ENCODE measurements at regions not wholly inside any gene's neighbourhood (a gene's known extent, or its start where the extent isn't known, plus 50 kb on each side); places are given as distances from the start of the nearest gene placed in this dataset.

DNA sequence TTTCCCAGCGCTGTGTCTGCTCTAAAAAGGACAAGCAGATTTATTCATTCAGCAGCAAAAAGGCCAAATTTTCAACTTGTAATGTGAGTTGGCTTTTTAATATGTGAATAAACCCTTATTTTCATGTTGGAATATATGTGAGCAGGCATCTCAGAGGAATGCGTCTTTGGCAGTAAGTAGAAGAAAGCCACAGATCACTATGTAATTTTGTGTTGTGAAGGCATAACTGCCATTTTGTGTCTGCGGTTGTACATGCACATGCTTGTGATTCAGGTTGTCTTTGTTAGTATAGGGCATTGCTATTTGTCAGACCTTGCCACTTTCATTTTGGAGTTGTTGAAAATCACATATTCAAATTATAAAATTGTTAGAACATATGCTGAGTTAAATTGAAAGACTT lies 398.8 kb upstream of the RGS6 start:
- Histone ChIP-seq H3K79me2 (ENCODE audit: low read depth) (peaks cover 35% of the 10 kb centered on the region), H3K4me2 (no peak overlapping the region), H3K27me3 (ENCODE audit: insufficient read depth, low read depth) (no peaks in the 10 kb centered on the region), H3K4me3 (no peak overlapping the region), H3K4me1 (replicated peaks; ENCODE audit: insufficient read depth) (no peaks in the 10 kb centered on the region), H3K27ac (no peak overlapping the region), H3K36me3 (ENCODE audit: low read depth) (peaks cover 14% of the 10 kb centered on the region; the same call in 1 of the 2 replicates), H3K9me3 (ENCODE audit: insufficient read depth, low read depth) (no peaks in the 10 kb centered on the region), H3K9me2 (ENCODE audit: insufficient read depth) (no peaks in the 10 kb centered on the region), H4K20me1 (ENCODE audit: insufficient read depth) (no peaks in the 10 kb centered on the region; the same call in 1 of the 2 replicates), H2AFZ (no peak overlapping the region), H3F3A (ENCODE audit: insufficient read depth, low read depth) (peaks cover 31% of the 10 kb centered on the region)
- intact Hi-C loops (cut with micrococcal nuclease; ENCODE audit: unreplicated experiment), result loop anchor here (10.0 kb wide), 1 partner anchor 209 kb away; the partner anchor contains the start of gene SIPA1L1
- TF ChIP-seq, protein P1, sequence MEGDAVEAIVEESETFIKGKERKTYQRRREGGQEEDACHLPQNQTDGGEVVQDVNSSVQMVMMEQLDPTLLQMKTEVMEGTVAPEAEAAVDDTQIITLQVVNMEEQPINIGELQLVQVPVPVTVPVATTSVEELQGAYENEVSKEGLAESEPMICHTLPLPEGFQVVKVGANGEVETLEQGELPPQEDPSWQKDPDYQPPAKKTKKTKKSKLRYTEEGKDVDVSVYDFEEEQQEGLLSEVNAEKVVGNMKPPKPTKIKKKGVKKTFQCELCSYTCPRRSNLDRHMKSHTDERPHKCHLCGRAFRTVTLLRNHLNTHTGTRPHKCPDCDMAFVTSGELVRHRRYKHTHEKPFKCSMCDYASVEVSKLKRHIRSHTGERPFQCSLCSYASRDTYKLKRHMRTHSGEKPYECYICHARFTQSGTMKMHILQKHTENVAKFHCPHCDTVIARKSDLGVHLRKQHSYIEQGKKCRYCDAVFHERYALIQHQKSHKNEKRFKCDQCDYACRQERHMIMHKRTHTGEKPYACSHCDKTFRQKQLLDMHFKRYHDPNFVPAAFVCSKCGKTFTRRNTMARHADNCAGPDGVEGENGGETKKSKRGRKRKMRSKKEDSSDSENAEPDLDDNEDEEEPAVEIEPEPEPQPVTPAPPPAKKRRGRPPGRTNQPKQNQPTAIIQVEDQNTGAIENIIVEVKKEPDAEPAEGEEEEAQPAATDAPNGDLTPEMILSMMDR (conservative IDR thresholded peaks at IDR 0.05), result no peak
- TF ChIP-seq EZH2 (IDR thresholded peaks at IDR 0.05; ENCODE audit: low read depth), result no peak
- CTCF ChIA-PET, result no interaction called here
- POLR2A ChIA-PET (ENCODE audit: unreplicated experiment), result no interaction called here
- no peak for DNase-seq
- no TSS peak for BruUV-seq (replicated peaks)

DNA sequence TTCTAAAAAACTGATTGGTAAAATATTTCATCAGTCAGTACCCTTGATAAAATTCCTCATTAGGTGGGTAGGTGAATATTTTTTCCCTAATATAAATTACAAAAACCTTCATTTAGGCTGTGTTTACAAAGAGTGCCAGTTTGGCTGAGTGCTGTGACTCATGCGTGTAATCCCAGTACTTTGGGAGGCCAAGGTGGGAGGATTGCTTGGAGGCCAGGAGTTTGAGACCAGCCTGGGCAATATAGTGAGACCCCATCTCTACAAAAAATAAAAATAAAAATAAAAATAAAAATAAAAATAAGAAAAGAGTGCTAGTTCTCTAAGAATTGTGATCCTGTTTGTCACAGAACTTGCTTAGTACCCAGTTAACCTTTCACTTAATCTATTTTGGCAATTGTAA lies 398.4 kb upstream of the RGS6 start:
- H4K20me1 ChIP-seq (ENCODE audit: insufficient read depth), result no peaks in the 10 kb centered on the region; the same call in 1 of the 2 replicates
- no peak overlapping the region for H2AFZ ChIP-seq
- no peak for DNase-seq
- BruUV-seq (replicated peaks), result no TSS peak
- no peaks in the 10 kb centered on the region for H3K27me3 ChIP-seq (ENCODE audit: insufficient read depth, low read depth)
- peaks cover 14% of the 10 kb centered on the region; the same call in 1 of the 2 replicates for H3K36me3 ChIP-seq (ENCODE audit: low read depth)
- no peak overlapping the region for H3K4me2 ChIP-seq
- H3K9me3 ChIP-seq (ENCODE audit: insufficient read depth, low read depth), result no peaks in the 10 kb centered on the region
- no peak overlapping the region for H3K27ac ChIP-seq
- H3K4me1 ChIP-seq (replicated peaks; ENCODE audit: insufficient read depth), result no peaks in the 10 kb centered on the region
- peaks cover 27% of the 10 kb centered on the region for H3F3A ChIP-seq (ENCODE audit: insufficient read depth, low read depth)
- CTCF ChIA-PET, result no interaction called here
- no peaks in the 10 kb centered on the region for H3K9me2 ChIP-seq (ENCODE audit: insufficient read depth)
- peaks cover 33% of the 10 kb centered on the region for H3K79me2 ChIP-seq (ENCODE audit: low read depth)
- no peak for TF ChIP-seq EZH2 (IDR thresholded peaks at IDR 0.05; ENCODE audit: low read depth)
- TF ChIP-seq, protein P1 (conservative IDR thresholded peaks at IDR 0.05), result no peak
- H3K4me3 ChIP-seq, result no peak overlapping the region
- POLR2A ChIA-PET (ENCODE audit: unreplicated experiment), result no interaction called here
- intact Hi-C loops (cut with micrococcal nuclease; ENCODE audit: unreplicated experiment), result loop anchor here (10.0 kb wide), 1 partner anchor 209 kb away; the partner anchor contains the start of gene SIPA1L1

DNA sequence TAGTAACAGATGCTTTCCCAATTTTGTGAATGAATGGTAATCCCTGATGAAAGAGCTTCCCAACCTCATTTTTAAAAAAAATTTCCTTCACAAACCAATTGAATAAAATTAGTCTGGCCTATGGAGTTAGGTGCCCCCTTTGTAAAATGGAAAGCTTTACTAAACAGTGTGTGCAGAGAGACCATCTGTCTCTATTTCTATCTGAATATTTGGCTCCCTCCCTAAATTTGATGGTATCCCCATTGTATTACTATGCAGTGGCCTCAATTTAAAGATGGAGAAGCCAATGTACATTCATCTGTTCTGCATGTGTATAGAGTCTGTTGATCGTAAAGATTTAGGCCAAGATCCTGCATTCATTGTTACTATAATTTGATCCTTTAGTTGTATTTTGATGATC lies 397.7 kb upstream of the RGS6 start:
- peaks cover 14% of the 10 kb centered on the region; the same call in 1 of the 2 replicates for H3K36me3 ChIP-seq (ENCODE audit: low read depth)
- no peak overlapping the region for H3K4me2 ChIP-seq
- CTCF ChIA-PET, result no interaction called here
- TF ChIP-seq, protein P1 (conservative IDR thresholded peaks at IDR 0.05), result no peak
- TF ChIP-seq EZH2 (IDR thresholded peaks at IDR 0.05; ENCODE audit: low read depth), result no peak
- no peaks in the 10 kb centered on the region for H3K4me1 ChIP-seq (replicated peaks; ENCODE audit: insufficient read depth)
- H3K27me3 ChIP-seq (ENCODE audit: insufficient read depth, low read depth), result no peaks in the 10 kb centered on the region
- DNase-seq, result no peak
- no peak overlapping the region for H3K27ac ChIP-seq
- H4K20me1 ChIP-seq (ENCODE audit: insufficient read depth), result peaks cover 5% of the 10 kb centered on the region
- H2AFZ ChIP-seq, result no peak overlapping the region
- no TSS peak for BruUV-seq (replicated peaks)
- no peaks in the 10 kb centered on the region for H3K9me2 ChIP-seq (ENCODE audit: insufficient read depth)
- POLR2A ChIA-PET (ENCODE audit: unreplicated experiment), result no interaction called here
- H3K4me3 ChIP-seq, result no peak overlapping the region
- intact Hi-C loops (cut with micrococcal nuclease; ENCODE audit: unreplicated experiment), result loop anchor here (10.0 kb wide), 1 partner anchor 210 kb away; the partner anchor contains the start of gene SIPA1L1
- peaks cover 33% of the 10 kb centered on the region for H3K79me2 ChIP-seq (ENCODE audit: low read depth)
- H3K9me3 ChIP-seq (ENCODE audit: insufficient read depth, low read depth), result no peaks in the 10 kb centered on the region
- H3F3A ChIP-seq (ENCODE audit: insufficient read depth, low read depth), result peaks cover 21% of the 10 kb centered on the region

Data from PC-9 (cell line).